Upper lobe of left lung (tissue), 4 donors: ENCODE measurements at regions not wholly inside any gene's neighbourhood (a gene's known extent, or its start where the extent isn't known, plus 50 kb on each side); places are given as distances from the start of the nearest gene placed in this dataset.

Experiments used
- CTCF ChIP-seq, 6 experiments: fragments of 450-650 bp in 4 of 6; fragments of 200-600 bp in 2 of 6; sonication (generic) in 2 of 6; IDR thresholded peaks; one replicate each; pipeline ENCODE4 v1.5.1; 2016 to 2019; ENCODE audit warnings: antibody characterized with exemption in 6 of 6
- EP300 ChIP-seq, 4 donors: sonication (generic); formaldehyde crosslinking; IDR thresholded peaks; one replicate each; pipeline ENCODE4 v1.5.1; 2017; ENCODE audit warnings: antibody characterized with exemption in 4 of 4, control low read depth in 2 of 4
- POLR2AphosphoS5 ChIP-seq, 2 donors: sonication (generic); formaldehyde crosslinking; IDR thresholded peaks; one replicate each; pipeline ENCODE4 v1.5.1; 2017; ENCODE audit warnings: antibody characterized with exemption in 2 of 2

DNA sequence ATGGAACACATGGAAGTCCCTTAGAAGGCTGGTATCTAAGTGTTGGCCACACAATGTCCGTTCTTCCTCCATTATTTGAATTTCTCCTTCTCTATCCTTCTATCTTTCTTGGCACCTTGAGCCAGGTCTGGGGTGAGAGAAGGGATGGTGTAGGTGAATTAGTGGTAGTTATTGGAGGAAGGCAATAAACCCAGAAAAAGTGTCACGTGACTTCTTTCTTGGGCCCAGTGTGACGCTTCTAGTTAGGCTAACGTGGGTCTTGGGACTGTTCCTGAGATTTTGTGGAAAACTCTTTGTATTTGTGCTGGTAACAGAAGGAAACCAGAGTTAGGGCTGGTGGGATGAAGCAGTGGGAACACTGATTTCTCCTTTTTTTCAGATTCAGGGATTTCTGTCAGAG is 53.1 kb upstream of the ELF5 start:
- TF ChIP-seq POLR2AphosphoS5 (IDR thresholded peaks at IDR 0.05) = no peak
- TF ChIP-seq CTCF (IDR thresholded peaks at IDR 0.05) = no peak
- TF ChIP-seq EP300 (IDR thresholded peaks at IDR 0.05) = no peak
